ENCODE measurements at regions not wholly inside any gene's neighbourhood (a gene's known extent, or its start where the extent isn't known, plus 50 kb on each side); places are given as distances from the start of the nearest gene placed in this dataset.

GRCh38 chr16:9598731-9599083, 507.3 kb downstream of the HAPSTR1 start:
- TF ChIP-seq EZH2 (IDR thresholded peaks at IDR 0.05; ENCODE audit: insufficient read depth, low read length) (no peak), CTCF (IDR thresholded peaks at IDR 0.05; ENCODE audit: insufficient read depth, low read depth, low read length) (no peak)
